ENCODE measurements at regions not wholly inside any gene's neighbourhood (a gene's known extent, or its start where the extent isn't known, plus 50 kb on each side); places are given as distances from the start of the nearest gene placed in this dataset.

GRCh38 chr22:48855593-48856307 lies 971.9 kb downstream of the BRD1 start:
- TF ChIP-seq CTCF (IDR thresholded peaks at IDR 0.05) (no peak), POLR2A (IDR thresholded peaks at IDR 0.05) (no peak), EP300 (IDR thresholded peaks at IDR 0.05) (no peak)

Measured in tibial nerve (tissue), 4 donors.